ENCODE measurements at regions not wholly inside any gene's neighbourhood (a gene's known extent, or its start where the extent isn't known, plus 50 kb on each side); places are given as distances from the start of the nearest gene placed in this dataset.

DNA sequence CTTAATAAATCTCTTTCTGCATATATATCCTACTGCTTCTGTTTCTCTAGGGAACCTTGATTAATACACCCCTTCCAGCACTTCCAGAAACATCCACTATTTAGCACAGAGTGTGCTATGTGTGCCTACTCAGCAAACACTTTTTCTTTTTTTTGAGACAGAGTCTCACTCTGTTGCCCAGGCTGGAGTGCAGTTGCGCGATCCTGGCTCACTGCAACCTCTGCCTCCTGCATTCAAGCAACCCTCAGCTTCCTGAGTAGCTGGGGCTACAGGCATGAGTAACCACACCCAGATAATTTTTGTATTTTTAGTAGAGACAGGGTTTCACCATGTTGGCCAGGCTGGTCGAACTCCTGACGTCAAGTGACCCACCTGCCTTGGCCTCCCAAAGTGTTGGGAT lies 266.9 kb upstream of the DIAPH2 start:
- no peak for ATAC-seq (ENCODE audit: low FRiP score in 2 of 2)
- Histone ChIP-seq H3K27me3 (no peaks in the 10 kb centered on the region), H3K9me3 (no peaks in the 10 kb centered on the region), H3K4me1 (no peaks in the 10 kb centered on the region), H3K4me3 (no peak overlapping the region), H3K27ac (no peak overlapping the region), H3K36me3 (no peaks in the 10 kb centered on the region)
- TF ChIP-seq POLR2A (IDR thresholded peaks at IDR 0.05) = no peak
- no peak for TF ChIP-seq POLR2AphosphoS5 (IDR thresholded peaks at IDR 0.05)
- no peak for TF ChIP-seq EP300 (IDR thresholded peaks at IDR 0.05)
- TF ChIP-seq, protein P1, sequence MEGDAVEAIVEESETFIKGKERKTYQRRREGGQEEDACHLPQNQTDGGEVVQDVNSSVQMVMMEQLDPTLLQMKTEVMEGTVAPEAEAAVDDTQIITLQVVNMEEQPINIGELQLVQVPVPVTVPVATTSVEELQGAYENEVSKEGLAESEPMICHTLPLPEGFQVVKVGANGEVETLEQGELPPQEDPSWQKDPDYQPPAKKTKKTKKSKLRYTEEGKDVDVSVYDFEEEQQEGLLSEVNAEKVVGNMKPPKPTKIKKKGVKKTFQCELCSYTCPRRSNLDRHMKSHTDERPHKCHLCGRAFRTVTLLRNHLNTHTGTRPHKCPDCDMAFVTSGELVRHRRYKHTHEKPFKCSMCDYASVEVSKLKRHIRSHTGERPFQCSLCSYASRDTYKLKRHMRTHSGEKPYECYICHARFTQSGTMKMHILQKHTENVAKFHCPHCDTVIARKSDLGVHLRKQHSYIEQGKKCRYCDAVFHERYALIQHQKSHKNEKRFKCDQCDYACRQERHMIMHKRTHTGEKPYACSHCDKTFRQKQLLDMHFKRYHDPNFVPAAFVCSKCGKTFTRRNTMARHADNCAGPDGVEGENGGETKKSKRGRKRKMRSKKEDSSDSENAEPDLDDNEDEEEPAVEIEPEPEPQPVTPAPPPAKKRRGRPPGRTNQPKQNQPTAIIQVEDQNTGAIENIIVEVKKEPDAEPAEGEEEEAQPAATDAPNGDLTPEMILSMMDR (IDR thresholded peaks at IDR 0.05) = no peak
- WGBS, 2 donors = 93 to 96% methylated on average over 4 of the region's 4 CpGs
- no peak for DNase-seq

DNA sequence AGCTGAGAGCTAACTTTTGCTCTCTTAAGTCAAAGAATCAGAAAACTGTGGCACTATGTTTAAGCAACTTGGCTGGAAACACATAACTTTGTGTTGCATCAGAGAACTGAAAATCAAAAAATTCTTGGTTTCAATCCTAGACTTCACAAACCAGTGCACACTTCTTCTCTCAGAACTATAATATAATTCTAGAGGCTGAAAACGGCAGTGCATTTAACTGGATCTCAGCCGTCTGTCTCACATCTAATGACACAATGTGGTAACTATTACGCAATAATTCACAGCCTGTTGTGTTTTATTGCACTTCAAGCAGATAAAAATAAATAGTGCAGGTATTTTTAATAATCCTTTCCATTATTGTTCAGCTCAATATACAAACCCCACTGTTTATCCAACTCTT lies 260.6 kb upstream of the DIAPH2 start:
- Histone ChIP-seq H3K4me1 (peaks cover 0 to 5% (median 2%) of the 10 kb centered on the region in 4 donors), H3K4me3 (no peak overlapping the region), H3K27ac (no peak overlapping the region), H3K9me3 (no peaks in the 10 kb centered on the region), H3K36me3 (no peaks in the 10 kb centered on the region), H3K27me3 (no peaks in the 10 kb centered on the region)
- 47 to 60% methylated on average over 3 of the region's 3 CpGs for WGBS, 2 donors
- TF ChIP-seq POLR2A (IDR thresholded peaks at IDR 0.05) = no peak
- TF ChIP-seq, protein P1 (IDR thresholded peaks at IDR 0.05) = peak in 1 of 6 experiments; percentile 13
- DNase-seq (no peak), ATAC-seq (ENCODE audit: low FRiP score in 2 of 2) (no peak)

DNA sequence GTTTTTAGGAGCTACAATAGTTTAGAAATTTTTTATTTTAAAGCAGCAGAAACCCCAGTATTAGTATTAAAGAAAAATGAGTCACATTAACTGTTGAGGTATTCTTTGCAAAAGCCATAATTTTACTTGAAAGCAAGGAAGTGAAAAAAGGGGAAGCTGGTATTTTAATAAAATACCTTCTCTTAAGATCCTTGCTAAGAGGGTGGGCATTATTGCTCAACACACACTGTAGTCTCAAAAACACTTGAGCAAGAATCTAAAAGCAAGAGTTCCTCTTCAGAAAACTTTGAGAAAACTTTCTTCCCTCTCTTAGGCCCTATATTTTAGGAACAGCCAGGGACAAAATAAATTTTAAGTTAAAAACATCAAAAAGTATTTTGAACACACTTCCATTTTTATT lies 259.4 kb upstream of the DIAPH2 start:
- Histone ChIP-seq H3K27me3 (no peaks in the 10 kb centered on the region), H3K36me3 (no peaks in the 10 kb centered on the region), H3K27ac (no peak overlapping the region), H3K9me3 (no peaks in the 10 kb centered on the region), H3K4me3 (no peak overlapping the region), H3K4me1 (peaks cover 0 to 5% (median 2%) of the 10 kb centered on the region in 4 donors)
- no peak for DNase-seq
- no peak for ATAC-seq (ENCODE audit: low FRiP score in 2 of 2)
- TF ChIP-seq EP300 (IDR thresholded peaks at IDR 0.05) (no peak), POLR2A (IDR thresholded peaks at IDR 0.05) (no peak), POLR2AphosphoS5 (IDR thresholded peaks at IDR 0.05) (no peak)
- TF ChIP-seq, protein P1 (IDR thresholded peaks at IDR 0.05) = no peak

DNA sequence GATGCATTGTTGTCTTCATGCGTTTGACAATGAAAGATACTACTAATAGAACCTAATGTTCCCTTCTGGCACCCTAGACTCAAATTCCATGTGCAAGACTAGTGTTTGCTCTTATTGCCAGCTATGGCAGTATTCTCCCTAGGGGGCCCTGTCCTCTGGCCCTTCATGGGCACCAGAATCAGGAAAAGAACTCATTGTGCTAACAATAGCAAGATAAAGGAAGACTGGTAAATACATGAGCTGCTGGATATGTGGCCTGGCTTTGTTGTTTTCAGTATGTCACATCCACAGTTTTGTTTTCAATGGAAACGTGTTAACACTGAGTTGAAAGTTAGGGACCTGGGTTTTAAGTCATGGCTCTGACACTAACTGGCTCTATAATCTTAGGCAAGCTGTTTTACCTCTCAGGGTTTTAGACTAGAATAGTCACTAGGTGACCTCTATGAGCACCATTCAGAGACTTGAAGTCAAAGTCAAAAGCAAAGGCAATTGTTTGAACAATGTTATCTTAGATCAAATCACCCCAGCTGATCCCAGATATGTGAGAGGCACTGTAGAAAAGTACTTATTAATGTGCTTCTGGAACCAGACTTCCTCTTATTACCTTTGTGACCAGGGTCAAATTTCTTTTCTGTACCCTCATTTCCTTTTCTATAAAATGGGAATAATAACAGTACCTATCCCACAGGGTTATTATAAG lies 253.7 kb upstream of the DIAPH2 start:
- DNase-seq (no peak), ATAC-seq (ENCODE audit: low FRiP score in 2 of 2) (no peak)
- Histone ChIP-seq H3K27me3 (no peaks in the 10 kb centered on the region), H3K4me1 (peaks cover 0 to 18% (median 0%) of the 10 kb centered on the region in 4 donors), H3K27ac (no peak overlapping the region), H3K9me3 (no peaks in the 10 kb centered on the region), H3K36me3 (no peaks in the 10 kb centered on the region), H3K4me3 (no peak overlapping the region)
- 62 to 79% methylated on average over 1 to 2 of the region's 2 CpGs for WGBS, 2 donors
- TF ChIP-seq POLR2AphosphoS5 (IDR thresholded peaks at IDR 0.05) (no peak), POLR2A (IDR thresholded peaks at IDR 0.05) (no peak), EP300 (IDR thresholded peaks at IDR 0.05) (no peak)
- TF ChIP-seq, protein P1 (IDR thresholded peaks at IDR 0.05) = no peak

DNA sequence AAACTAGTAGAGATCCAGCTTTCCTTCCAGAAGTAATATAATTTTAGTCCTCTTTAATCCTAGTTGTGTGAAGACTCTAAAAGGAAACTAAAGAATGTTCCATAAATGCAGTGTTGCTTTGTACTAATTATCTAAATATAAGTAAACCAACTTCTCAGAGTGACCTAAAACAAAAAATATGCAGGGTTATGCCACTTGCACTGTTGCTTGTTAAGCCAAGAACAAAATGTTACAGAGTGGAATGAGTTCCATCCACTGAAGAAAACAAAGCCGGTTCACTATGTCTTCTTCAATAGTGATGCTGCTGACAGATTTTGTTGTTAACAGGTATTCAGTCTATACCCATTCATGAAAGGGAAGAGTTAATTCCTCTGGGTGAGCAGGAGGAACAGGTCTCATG lies 252.0 kb upstream of the DIAPH2 start:
- H3K4me1 ChIP-seq = peaks cover 0 to 18% (median 0%) of the 10 kb centered on the region in 4 donors
- ATAC-seq (ENCODE audit: low FRiP score in 2 of 2) (no peak), DNase-seq (no peak)
- no peak overlapping the region for H3K4me3 ChIP-seq
- no peaks in the 10 kb centered on the region for H3K9me3 ChIP-seq
- no peak for TF ChIP-seq POLR2A (IDR thresholded peaks at IDR 0.05)
- TF ChIP-seq EP300 (IDR thresholded peaks at IDR 0.05) = peak in 1 of 4 donors; percentile 26
- H3K36me3 ChIP-seq = no peaks in the 10 kb centered on the region
- WGBS, 2 donors = 62 to 89% methylated on average over 1 of the region's 1 CpG
- H3K27ac ChIP-seq = no peak overlapping the region
- no peaks in the 10 kb centered on the region for H3K27me3 ChIP-seq
